Stimulated activated CD8-positive, alpha-beta memory T cell treated with anti-CD3 and anti-CD28 coated beads, Interleukin-4, amount 100 ng/mL, for 1 hour (primary cell): ENCODE measurements at regions not wholly inside any gene's neighbourhood (a gene's known extent, or its start where the extent isn't known, plus 50 kb on each side); places are given as distances from the start of the nearest gene placed in this dataset.

Experiments used
- DNase-seq, 2 donors: peaks; one replicate each; pipeline ENCODE4 v3.0.0-alpha.2; 2020; ENCODE audit warnings: low read depth in 2 of 2, low spot score in 1 of 2

DNA sequence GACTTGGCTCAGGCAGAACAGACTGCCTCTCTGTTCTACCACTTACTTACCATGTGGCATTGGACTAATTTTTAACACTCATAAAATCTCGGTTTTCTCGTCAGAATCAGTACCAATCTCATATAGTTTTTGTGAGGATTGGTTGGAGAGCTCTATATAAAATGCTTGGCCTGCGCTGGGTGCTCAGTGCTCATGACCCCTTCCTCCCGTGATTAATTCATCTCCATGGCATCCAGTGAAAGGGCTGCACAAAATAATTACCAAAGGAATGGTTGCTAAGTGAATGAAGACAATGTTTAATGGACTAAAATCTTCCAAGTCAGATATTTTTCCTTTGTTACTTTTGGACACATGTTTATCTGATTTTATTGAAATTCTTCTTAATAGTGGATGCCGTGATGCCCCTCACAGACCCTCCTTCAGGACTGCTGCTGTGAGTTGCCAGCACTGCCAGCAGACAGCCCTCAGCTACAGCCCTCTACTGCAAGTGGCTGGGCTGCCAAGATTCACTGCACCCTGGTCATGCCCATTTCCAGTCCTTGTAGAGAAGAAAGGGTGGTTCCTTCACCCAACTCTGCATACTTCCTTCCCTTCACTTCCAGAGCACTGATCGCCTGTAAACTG is 436.5 kb downstream of the LMO4 start:
- no peak for DNase-seq

- DNase-seq = no peak
Measured at GRCh38 chr1:87765681-87766070, 437.0 kb downstream of the LMO4 start.

GRCh38 chr1:87766737-87767136 is 438.1 kb downstream of the LMO4 start:
- no peak for DNase-seq

GRCh38 chr1:87778896-87779295 is 450.2 kb downstream of the LMO4 start:
- no peak for DNase-seq

GRCh38 chr1:87781554-87781953 is 452.9 kb downstream of the LMO4 start:
- no peak for DNase-seq

- no peak for DNase-seq
Measured at GRCh38 chr1:87783315-87783714, 454.6 kb downstream of the LMO4 start.

GRCh38 chr1:87785386-87785785 is 456.7 kb downstream of the LMO4 start:
- DNase-seq = no peak

GRCh38 chr1:87786229-87786628 is 457.5 kb downstream of the LMO4 start:
- DNase-seq = no peak

- DNase-seq = no peak
Measured at GRCh38 chr1:87786861-87787545, 458.3 kb downstream of the LMO4 start.

- no peak for DNase-seq
Measured at GRCh38 chr1:87787551-87787950, 458.9 kb downstream of the LMO4 start.

DNA sequence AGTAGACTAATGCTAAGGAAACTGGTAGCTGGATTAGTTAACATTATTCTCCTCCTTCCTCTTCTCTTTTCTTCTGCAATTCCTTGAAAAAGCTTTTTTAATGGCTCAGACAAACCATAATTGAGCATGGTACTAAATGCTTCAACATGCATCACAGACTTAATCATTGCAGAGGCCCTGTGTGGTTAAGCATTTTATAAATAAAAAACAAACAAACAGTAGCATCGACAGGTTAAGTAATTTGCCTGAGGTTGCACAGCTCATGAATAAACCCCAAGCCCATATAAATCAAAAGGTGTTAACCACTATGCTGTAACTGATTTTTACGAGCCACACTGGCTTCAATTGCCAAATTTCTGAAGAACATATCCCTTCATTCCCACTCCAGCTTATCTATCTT is 462.1 kb downstream of the LMO4 start:
- DNase-seq = no peak

DNA sequence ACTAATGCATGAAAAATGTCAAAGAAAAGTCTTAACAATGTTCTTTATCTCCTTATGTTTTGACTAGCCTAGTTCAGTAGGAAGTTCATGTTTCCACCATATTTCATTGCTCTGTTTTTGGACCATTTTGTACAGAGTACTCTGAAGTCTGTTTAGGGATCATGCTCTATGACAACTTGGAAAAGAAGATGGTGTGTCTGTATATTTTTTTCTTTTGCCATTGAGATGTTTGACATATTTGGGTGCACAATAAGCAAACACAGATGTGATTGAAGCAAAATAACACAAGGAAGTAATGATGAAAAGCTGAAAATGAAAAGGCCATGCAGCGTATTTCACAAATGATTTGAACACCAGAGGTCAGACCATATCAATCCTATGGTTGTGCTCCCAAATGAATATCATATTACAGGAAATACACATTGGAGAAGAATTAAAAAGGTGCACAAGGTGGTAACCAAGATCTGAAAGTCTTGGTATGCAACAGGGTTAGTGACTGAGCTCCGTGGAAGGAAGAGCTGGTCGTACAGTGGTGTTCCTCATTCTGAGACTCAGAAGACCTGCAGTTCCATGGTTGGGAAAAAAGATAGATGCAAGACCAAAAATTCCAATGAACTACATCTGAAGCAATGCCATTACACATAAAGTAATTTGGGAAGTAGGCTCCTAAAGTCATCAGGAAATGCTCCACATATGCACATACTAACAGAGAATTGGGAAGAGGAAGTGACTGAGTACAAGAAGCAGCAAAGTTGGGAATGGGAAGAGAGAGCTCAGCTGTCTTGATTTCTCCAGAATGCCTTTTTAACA is 463.5 kb downstream of the LMO4 start:
- no peak for DNase-seq

- no peak for DNase-seq
Measured at GRCh38 chr1:87794788-87795614, 466.3 kb downstream of the LMO4 start.

- no peak for DNase-seq
Measured at GRCh38 chr1:87795615-87796337, 467.1 kb downstream of the LMO4 start.

GRCh38 chr1:87796471-87796901 is 467.8 kb downstream of the LMO4 start:
- DNase-seq = no peak

DNA sequence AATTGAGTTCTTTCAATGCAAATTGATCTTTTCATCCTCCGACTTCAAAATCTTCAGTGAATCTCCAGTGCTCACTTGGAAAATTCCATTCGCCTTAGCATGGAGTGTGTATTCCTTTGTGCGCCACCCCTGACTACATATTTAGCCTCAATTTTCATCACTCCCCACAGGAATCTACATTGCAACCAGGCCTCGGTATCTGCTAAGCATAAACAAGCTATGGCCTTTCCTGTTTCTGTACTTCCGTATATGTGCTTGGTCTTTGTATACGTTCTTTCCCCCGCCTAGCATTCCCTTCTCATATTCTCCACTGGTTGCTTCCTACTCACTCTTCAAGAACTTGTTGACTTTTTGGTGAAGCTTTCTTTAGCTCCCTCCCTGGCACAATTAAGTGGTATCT is 470.8 kb downstream of the LMO4 start:
- no peak for DNase-seq

DNA sequence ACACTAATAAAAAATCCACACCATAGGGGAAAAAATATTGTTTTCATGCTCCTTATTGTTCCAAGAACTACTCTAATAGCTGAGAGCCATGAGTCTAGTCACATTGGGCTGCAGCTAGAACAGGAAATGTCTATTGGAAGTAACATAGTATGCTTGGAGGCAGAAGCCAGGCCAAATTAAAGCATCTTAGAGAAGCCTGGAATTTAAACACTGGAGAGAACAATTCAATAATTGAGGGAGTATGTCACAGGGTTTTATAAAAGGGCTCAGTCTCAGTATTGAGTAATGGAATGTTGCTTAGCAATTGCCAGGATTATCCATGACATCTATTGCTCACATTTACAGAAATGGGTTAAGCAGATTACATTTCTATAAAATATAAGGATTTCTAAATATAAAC is 471.3 kb downstream of the LMO4 start:
- DNase-seq = no peak

DNA sequence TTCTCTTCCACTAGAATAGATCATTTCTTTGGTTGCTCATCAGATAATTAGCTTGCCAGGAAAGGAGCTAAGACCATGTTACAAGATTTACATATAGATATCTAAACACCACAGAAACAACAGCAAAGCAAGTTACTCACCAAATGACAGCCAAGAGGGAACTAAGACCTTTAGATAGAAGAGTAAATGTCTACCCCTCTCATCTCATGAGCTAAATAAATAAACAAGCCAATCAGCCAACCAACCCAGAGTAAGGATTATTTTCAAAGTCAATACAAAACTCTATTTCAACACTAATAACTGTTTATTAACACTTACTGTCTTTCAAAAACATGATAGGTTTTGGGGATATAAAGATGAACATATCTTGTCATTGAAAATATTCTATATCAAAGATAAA is 474.7 kb downstream of the LMO4 start:
- no peak for DNase-seq

GRCh38 chr1:87804128-87804527 is 475.4 kb downstream of the LMO4 start:
- DNase-seq = no peak

- no peak for DNase-seq
Measured at GRCh38 chr1:87805666-87806378, 477.1 kb downstream of the LMO4 start.
